GM23338 (cell line): ENCODE measurements at regions not wholly inside any gene's neighbourhood (a gene's known extent, or its start where the extent isn't known, plus 50 kb on each side); places are given as distances from the start of the nearest gene placed in this dataset.
"Not testable (repeated sequence)": the region's sequence is repeated elsewhere in the genome, so short reads cannot be mapped to it uniquely, and the experiment has no call there.

Experiments used
- CREB1 ChIP-seq: fragments of 250-450 bp; sonication (Bioruptor Pico); IDR thresholded peaks from 2 replicates; pipeline ENCODE4 v1.5.0; 2020; ENCODE audit warnings: low read depth, mild to moderate bottlenecking, moderate library complexity
- EZH2 ChIP-seq: fragments of 200-600 bp; sonication (generic); IDR thresholded peaks from one replicate; pipeline ENCODE4 v1.8.0; 2017; ENCODE audit warnings: antibody characterized with exemption, mild to moderate bottlenecking, low read depth; ENCODE audit not compliant: unreplicated experiment
- EZH2phosphoT487 ChIP-seq: fragments of 200-600 bp; sonication (generic); IDR thresholded peaks from one replicate; pipeline ENCODE4 v1.8.1; 2018; ENCODE audit warnings: antibody characterized with exemption; ENCODE audit not compliant: unreplicated experiment
- JUNB ChIP-seq: IDR thresholded peaks from one replicate; pipeline ENCODE4 v1.6.1; 2016; ENCODE audit warnings: antibody characterized with exemption; ENCODE audit not compliant: unreplicated experiment
- POLR2AphosphoS5 ChIP-seq: IDR thresholded peaks from 2 replicates; pipeline ENCODE4 v1.6.1; 2016; ENCODE audit warnings: antibody characterized with exemption, low read depth
- TF ChIP-seq, protein P1 (sequence below), 2 experiments: fragments of 200-600 bp in 1 of 2; sonication (generic) in 1 of 2; conservative IDR thresholded peaks; 2 replicates each; pipeline versions ENCODE4 v1.5.1 to v1.6.1; 2016 to 2017; ENCODE audit warnings: antibody characterized with exemption in 2 of 2, low read depth in 2 of 2, mild to moderate bottlenecking in 2 of 2, moderate library complexity in 1 of 2
- TF ChIP-seq, protein P2 (sequence below): IDR thresholded peaks from one replicate; pipeline ENCODE4 v1.6.1; 2018; ENCODE audit warnings: antibody characterized with exemption; ENCODE audit not compliant: unreplicated experiment
- TF ChIP-seq, protein P3 (sequence below): fragments of 250-450 bp; sonication (Bioruptor Pico); IDR thresholded peaks from 2 replicates; pipeline ENCODE4 v1.5.0; 2020; ENCODE audit warnings: mild to moderate bottlenecking, moderate library complexity

DNA sequence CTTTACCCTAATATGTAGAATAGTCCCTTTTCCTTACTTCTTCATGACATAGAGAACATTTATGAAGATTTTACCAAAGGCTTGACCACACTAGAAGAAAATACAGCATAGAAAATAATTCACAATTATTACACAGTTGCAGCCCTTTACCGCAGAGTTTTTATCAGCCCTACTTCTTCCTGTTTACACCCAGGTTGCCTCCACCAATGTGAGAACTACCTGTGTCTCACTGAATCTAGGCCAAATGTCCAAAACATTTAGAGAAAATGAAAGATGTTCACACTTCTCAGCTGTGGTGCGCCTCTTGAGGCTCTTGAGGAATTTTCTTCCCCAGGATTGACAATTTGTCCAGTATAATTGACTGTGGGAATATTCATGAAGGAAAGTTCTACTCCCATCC lies 422.7 kb downstream of the SRGAP2C start:
- TF ChIP-seq, protein P1, sequence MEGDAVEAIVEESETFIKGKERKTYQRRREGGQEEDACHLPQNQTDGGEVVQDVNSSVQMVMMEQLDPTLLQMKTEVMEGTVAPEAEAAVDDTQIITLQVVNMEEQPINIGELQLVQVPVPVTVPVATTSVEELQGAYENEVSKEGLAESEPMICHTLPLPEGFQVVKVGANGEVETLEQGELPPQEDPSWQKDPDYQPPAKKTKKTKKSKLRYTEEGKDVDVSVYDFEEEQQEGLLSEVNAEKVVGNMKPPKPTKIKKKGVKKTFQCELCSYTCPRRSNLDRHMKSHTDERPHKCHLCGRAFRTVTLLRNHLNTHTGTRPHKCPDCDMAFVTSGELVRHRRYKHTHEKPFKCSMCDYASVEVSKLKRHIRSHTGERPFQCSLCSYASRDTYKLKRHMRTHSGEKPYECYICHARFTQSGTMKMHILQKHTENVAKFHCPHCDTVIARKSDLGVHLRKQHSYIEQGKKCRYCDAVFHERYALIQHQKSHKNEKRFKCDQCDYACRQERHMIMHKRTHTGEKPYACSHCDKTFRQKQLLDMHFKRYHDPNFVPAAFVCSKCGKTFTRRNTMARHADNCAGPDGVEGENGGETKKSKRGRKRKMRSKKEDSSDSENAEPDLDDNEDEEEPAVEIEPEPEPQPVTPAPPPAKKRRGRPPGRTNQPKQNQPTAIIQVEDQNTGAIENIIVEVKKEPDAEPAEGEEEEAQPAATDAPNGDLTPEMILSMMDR (conservative IDR thresholded peaks at IDR 0.05; ENCODE audit: low read depth in 2 of 2): not testable (repeated sequence)
- TF ChIP-seq, protein P2, sequence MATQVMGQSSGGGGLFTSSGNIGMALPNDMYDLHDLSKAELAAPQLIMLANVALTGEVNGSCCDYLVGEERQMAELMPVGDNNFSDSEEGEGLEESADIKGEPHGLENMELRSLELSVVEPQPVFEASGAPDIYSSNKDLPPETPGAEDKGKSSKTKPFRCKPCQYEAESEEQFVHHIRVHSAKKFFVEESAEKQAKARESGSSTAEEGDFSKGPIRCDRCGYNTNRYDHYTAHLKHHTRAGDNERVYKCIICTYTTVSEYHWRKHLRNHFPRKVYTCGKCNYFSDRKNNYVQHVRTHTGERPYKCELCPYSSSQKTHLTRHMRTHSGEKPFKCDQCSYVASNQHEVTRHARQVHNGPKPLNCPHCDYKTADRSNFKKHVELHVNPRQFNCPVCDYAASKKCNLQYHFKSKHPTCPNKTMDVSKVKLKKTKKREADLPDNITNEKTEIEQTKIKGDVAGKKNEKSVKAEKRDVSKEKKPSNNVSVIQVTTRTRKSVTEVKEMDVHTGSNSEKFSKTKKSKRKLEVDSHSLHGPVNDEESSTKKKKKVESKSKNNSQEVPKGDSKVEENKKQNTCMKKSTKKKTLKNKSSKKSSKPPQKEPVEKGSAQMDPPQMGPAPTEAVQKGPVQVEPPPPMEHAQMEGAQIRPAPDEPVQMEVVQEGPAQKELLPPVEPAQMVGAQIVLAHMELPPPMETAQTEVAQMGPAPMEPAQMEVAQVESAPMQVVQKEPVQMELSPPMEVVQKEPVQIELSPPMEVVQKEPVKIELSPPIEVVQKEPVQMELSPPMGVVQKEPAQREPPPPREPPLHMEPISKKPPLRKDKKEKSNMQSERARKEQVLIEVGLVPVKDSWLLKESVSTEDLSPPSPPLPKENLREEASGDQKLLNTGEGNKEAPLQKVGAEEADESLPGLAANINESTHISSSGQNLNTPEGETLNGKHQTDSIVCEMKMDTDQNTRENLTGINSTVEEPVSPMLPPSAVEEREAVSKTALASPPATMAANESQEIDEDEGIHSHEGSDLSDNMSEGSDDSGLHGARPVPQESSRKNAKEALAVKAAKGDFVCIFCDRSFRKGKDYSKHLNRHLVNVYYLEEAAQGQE: not testable (repeated sequence)
- TF ChIP-seq, protein P3, sequence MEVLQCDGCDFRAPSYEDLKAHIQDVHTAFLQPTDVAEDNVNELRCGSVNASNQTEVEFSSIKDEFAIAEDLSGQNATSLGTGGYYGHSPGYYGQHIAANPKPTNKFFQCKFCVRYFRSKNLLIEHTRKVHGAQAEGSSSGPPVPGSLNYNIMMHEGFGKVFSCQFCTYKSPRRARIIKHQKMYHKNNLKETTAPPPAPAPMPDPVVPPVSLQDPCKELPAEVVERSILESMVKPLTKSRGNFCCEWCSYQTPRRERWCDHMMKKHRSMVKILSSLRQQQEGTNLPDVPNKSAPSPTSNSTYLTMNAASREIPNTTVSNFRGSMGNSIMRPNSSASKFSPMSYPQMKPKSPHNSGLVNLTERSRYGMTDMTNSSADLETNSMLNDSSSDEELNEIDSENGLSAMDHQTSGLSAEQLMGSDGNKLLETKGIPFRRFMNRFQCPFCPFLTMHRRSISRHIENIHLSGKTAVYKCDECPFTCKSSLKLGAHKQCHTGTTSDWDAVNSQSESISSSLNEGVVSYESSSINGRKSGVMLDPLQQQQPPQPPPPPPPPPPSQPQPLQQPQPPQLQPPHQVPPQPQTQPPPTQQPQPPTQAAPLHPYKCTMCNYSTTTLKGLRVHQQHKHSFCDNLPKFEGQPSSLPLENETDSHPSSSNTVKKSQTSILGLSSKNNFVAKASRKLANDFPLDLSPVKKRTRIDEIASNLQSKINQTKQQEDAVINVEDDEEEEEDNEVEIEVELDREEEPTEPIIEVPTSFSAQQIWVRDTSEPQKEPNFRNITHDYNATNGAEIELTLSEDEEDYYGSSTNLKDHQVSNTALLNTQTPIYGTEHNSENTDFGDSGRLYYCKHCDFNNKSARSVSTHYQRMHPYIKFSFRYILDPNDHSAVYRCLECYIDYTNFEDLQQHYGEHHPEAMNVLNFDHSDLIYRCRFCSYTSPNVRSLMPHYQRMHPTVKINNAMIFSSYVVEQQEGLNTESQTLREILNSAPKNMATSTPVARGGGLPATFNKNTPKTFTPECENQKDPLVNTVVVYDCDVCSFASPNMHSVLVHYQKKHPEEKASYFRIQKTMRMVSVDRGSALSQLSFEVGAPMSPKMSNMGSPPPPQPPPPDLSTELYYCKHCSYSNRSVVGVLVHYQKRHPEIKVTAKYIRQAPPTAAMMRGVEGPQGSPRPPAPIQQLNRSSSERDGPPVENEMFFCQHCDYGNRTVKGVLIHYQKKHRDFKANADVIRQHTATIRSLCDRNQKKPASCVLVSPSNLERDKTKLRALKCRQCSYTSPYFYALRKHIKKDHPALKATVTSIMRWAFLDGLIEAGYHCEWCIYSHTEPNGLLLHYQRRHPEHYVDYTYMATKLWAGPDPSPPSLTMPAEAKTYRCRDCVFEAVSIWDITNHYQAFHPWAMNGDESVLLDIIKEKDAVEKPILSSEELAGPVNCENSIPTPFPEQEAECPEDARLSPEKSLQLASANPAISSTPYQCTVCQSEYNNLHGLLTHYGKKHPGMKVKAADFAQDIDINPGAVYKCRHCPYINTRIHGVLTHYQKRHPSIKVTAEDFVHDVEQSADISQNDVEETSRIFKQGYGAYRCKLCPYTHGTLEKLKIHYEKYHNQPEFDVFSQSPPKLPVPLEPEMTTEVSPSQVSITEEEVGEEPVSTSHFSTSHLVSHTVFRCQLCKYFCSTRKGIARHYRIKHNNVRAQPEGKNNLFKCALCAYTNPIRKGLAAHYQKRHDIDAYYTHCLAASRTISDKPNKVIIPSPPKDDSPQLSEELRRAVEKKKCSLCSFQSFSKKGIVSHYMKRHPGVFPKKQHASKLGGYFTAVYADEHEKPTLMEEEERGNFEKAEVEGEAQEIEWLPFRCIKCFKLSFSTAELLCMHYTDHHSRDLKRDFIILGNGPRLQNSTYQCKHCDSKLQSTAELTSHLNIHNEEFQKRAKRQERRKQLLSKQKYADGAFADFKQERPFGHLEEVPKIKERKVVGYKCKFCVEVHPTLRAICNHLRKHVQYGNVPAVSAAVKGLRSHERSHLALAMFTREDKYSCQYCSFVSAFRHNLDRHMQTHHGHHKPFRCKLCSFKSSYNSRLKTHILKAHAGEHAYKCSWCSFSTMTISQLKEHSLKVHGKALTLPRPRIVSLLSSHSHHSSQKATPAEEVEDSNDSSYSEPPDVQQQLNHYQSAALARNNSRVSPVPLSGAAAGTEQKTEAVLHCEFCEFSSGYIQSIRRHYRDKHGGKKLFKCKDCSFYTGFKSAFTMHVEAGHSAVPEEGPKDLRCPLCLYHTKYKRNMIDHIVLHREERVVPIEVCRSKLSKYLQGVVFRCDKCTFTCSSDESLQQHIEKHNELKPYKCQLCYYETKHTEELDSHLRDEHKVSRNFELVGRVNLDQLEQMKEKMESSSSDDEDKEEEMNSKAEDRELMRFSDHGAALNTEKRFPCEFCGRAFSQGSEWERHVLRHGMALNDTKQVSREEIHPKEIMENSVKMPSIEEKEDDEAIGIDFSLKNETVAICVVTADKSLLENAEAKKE: not testable (repeated sequence)
- TF ChIP-seq POLR2AphosphoS5; EZH2phosphoT487; EZH2; JUNB; CREB1 (CRISPR knock-in tag): not testable (repeated sequence)
